IPS-NIHi7 (cell line): ENCODE measurements at regions not wholly inside any gene's neighbourhood (a gene's known extent, or its start where the extent isn't known, plus 50 kb on each side); places are given as distances from the start of the nearest gene placed in this dataset.

Experiments
- DNase-seq: peaks from one replicate; pipeline ENCODE4 v3.0.0; 2012; ENCODE audit warnings: mixed read lengths; ENCODE audit errors: extremely low spot score

GRCh38 chr5:96283589-96283988 lies 149.5 kb downstream of the PCSK1 start:
- no peak for DNase-seq

GRCh38 chr5:96282020-96282419 lies 151.0 kb downstream of the PCSK1 start:
- no peak for DNase-seq

- DNase-seq: no peak
Observed at GRCh38 chr5:96280946-96281393, 152.1 kb downstream of the PCSK1 start.

GRCh38 chr5:96279801-96280542 lies 153.1 kb downstream of the PCSK1 start:
- DNase-seq: no peak

GRCh38 chr5:96278981-96279380 lies 154.1 kb downstream of the PCSK1 start:
- DNase-seq: no peak

- no peak for DNase-seq
Observed at GRCh38 chr5:96275051-96275450, 158.0 kb downstream of the PCSK1 start.

GRCh38 chr5:96265487-96265886 lies 167.6 kb downstream of the PCSK1 start:
- DNase-seq: no peak

GRCh38 chr5:96264047-96264446 lies 169.0 kb downstream of the PCSK1 start:
- no peak for DNase-seq

- DNase-seq: no peak
Observed at GRCh38 chr5:96262105-96262504, 170.9 kb downstream of the PCSK1 start.

- DNase-seq: no peak
Observed at GRCh38 chr5:96260009-96260408, 173.0 kb downstream of the PCSK1 start.

GRCh38 chr5:96259151-96259772 lies 173.8 kb downstream of the PCSK1 start:
- DNase-seq: no peak

GRCh38 chr5:96258692-96259091 lies 174.4 kb downstream of the PCSK1 start:
- no peak for DNase-seq

- no peak for DNase-seq
Observed at GRCh38 chr5:96257904-96258303, 175.1 kb downstream of the PCSK1 start.

GRCh38 chr5:96256795-96257470 lies 176.1 kb downstream of the PCSK1 start:
- DNase-seq: no peak

- DNase-seq: no peak
Observed at GRCh38 chr5:96254980-96255691, 177.9 kb downstream of the PCSK1 start.

GRCh38 chr5:96253140-96253539 lies 179.9 kb downstream of the PCSK1 start:
- DNase-seq: no peak

GRCh38 chr5:96252596-96252995 lies 180.5 kb downstream of the PCSK1 start:
- DNase-seq: no peak

GRCh38 chr5:96250782-96251181 lies 182.3 kb downstream of the PCSK1 start:
- no peak for DNase-seq

GRCh38 chr5:96248131-96248530 lies 184.9 kb downstream of the PCSK1 start:
- no peak for DNase-seq

- no peak for DNase-seq
Observed at GRCh38 chr5:96247708-96248107, 185.3 kb downstream of the PCSK1 start.

- DNase-seq: no peak
Observed at GRCh38 chr5:96247097-96247701, 185.8 kb downstream of the PCSK1 start.
